ENCODE measurements at regions not wholly inside any gene's neighbourhood (a gene's known extent, or its start where the extent isn't known, plus 50 kb on each side); places are given as distances from the start of the nearest gene placed in this dataset.

DNA sequence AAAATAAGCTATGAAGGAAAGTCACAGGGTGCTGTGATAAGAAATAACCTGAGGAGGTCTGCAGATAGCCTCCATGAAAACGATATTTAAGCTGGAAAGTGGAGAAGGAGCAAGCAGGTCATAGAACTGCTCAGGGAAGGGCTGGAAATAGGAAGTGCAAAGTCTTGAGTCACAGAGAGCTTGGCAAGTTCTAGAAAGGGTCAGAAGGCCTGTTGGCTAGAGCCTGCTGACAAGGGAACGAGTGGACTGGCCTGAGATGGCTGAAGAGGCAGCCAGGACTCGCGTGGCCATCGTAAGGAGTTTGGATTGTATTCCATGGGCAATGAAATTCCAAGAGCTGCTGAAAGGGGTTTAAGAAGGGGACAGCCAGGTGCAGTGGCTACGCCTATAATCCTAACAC, 64.7 kb upstream of the IL12A start:
- no peak for TF ChIP-seq CTCF (IDR thresholded peaks at IDR 0.05)
- TF ChIP-seq EZH2 (IDR thresholded peaks at IDR 0.05): no peak
